ENCODE measurements at regions not wholly inside any gene's neighbourhood (a gene's known extent, or its start where the extent isn't known, plus 50 kb on each side); places are given as distances from the start of the nearest gene placed in this dataset.

- DNase-seq (ENCODE audit: low read depth, low spot score) (no peak), ATAC-seq (no peak)
- Histone ChIP-seq H3K9me3 (ENCODE audit: control insufficient read depth, insufficient read depth, low read depth, low read length) (no peaks in the 10 kb centered on the region), H3K4me1 (ENCODE audit: control insufficient read depth, insufficient read depth, low read length) (no peaks in the 10 kb centered on the region), H3K27ac (ENCODE audit: low read length) (no peak overlapping the region), H3K4me3 (ENCODE audit: low read depth in 2 of 2, low read length in 2 of 2) (no peak overlapping the region), H3K36me3 (ENCODE audit: control insufficient read depth, insufficient read depth, low read length) (no peaks in the 10 kb centered on the region), H3K27me3 (ENCODE audit: control insufficient read depth, insufficient read depth, low read length) (no peaks in the 10 kb centered on the region)
- intact Hi-C loops (cut with micrococcal nuclease; ENCODE audit: unreplicated experiment) (no loop called here), in situ Hi-C loops (cut with HindIII; ENCODE audit: low pct_unique_long_range_greater_than_20kb, low sequenced_read_pairs) (no loop called here)
- ChIA-PET CTCF (no interaction called here), POLR2A (no interaction called here)
- TF ChIP-seq CTCF (IDR thresholded peaks at IDR 0.05): peak; percentile 25; the same call in 1 of the 2 replicates
- TF ChIP-seq POLR2AphosphoS5 (IDR thresholded peaks at IDR 0.05; ENCODE audit: low read depth, low read length): no peak
- no TSS peak for BruUV-seq (replicated peaks)
Observed at GRCh38 chr4:111806331-111806730, 338.9 kb upstream of the FAM241A start.

DNA sequence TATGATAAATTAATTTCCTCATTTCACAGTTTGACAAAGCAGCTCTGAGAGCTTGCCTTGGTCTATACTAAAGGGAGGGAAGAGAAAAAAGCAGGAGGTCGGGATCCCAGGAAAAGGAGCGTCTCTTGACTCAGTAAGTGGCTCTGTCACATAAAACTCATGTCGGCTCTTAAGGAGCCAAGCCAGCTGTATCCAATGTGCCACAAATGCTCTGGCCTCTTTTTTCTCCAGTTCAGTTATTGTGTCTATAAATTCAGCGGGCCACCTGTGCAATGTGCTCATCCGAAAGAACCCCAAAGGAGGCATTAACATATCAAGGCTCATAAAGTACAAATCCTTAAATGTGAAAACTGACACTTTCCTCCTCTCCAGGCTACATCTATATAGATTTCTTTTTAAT, 337.7 kb upstream of the FAM241A start:
- CTCF ChIA-PET: no interaction called here
- no TSS peak for BruUV-seq (replicated peaks)
- no peak overlapping the region for H3K4me3 ChIP-seq (ENCODE audit: low read depth in 2 of 2, low read length in 2 of 2)
- intact Hi-C loops (cut with micrococcal nuclease; ENCODE audit: unreplicated experiment) (no loop called here), in situ Hi-C loops (cut with HindIII; ENCODE audit: low pct_unique_long_range_greater_than_20kb, low sequenced_read_pairs) (no loop called here)
- TF ChIP-seq TCF7L2 (IDR thresholded peaks at IDR 0.05; ENCODE audit: low read depth, low read length): no peak
- TF ChIP-seq SIN3A (IDR thresholded peaks at IDR 0.05; ENCODE audit: borderline replicate concordance, insufficient read depth, low read depth, low read length): no peak
- no peak for TF ChIP-seq POLR2AphosphoS5 (IDR thresholded peaks at IDR 0.05; ENCODE audit: low read depth, low read length)
- TF ChIP-seq, protein P1, sequence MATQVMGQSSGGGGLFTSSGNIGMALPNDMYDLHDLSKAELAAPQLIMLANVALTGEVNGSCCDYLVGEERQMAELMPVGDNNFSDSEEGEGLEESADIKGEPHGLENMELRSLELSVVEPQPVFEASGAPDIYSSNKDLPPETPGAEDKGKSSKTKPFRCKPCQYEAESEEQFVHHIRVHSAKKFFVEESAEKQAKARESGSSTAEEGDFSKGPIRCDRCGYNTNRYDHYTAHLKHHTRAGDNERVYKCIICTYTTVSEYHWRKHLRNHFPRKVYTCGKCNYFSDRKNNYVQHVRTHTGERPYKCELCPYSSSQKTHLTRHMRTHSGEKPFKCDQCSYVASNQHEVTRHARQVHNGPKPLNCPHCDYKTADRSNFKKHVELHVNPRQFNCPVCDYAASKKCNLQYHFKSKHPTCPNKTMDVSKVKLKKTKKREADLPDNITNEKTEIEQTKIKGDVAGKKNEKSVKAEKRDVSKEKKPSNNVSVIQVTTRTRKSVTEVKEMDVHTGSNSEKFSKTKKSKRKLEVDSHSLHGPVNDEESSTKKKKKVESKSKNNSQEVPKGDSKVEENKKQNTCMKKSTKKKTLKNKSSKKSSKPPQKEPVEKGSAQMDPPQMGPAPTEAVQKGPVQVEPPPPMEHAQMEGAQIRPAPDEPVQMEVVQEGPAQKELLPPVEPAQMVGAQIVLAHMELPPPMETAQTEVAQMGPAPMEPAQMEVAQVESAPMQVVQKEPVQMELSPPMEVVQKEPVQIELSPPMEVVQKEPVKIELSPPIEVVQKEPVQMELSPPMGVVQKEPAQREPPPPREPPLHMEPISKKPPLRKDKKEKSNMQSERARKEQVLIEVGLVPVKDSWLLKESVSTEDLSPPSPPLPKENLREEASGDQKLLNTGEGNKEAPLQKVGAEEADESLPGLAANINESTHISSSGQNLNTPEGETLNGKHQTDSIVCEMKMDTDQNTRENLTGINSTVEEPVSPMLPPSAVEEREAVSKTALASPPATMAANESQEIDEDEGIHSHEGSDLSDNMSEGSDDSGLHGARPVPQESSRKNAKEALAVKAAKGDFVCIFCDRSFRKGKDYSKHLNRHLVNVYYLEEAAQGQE (IDR thresholded peaks at IDR 0.05; ENCODE audit: insufficient read depth in 1 of 2, low read depth in 2 of 2, low read length in 1 of 2): no peak
- TF ChIP-seq CTCF (IDR thresholded peaks at IDR 0.05): no peak
- DNase-seq (ENCODE audit: low read depth, low spot score) (no peak), ATAC-seq (no peak)
- no peaks in the 10 kb centered on the region for H3K4me1 ChIP-seq (ENCODE audit: control insufficient read depth, insufficient read depth, low read length)
- no peaks in the 10 kb centered on the region for H3K9me3 ChIP-seq (ENCODE audit: control insufficient read depth, insufficient read depth, low read depth, low read length)
- H3K36me3 ChIP-seq (ENCODE audit: control insufficient read depth, insufficient read depth, low read length): no peaks in the 10 kb centered on the region
- H3K27me3 ChIP-seq (ENCODE audit: control insufficient read depth, insufficient read depth, low read length): no peaks in the 10 kb centered on the region
- POLR2A ChIA-PET: no interaction called here
- H3K27ac ChIP-seq (ENCODE audit: low read length): no peak overlapping the region

- H3K4me3 ChIP-seq (ENCODE audit: low read depth in 2 of 2, low read length in 2 of 2): no peak overlapping the region
- BruUV-seq (replicated peaks): no TSS peak
- no peaks in the 10 kb centered on the region for H3K9me3 ChIP-seq (ENCODE audit: control insufficient read depth, insufficient read depth, low read depth, low read length)
- ChIA-PET CTCF (no interaction called here), POLR2A (no interaction called here)
- intact Hi-C loops (cut with micrococcal nuclease; ENCODE audit: unreplicated experiment) (no loop called here), in situ Hi-C loops (cut with HindIII; ENCODE audit: low pct_unique_long_range_greater_than_20kb, low sequenced_read_pairs) (no loop called here)
- no peak overlapping the region for H3K27ac ChIP-seq (ENCODE audit: low read length)
- no peak for TF ChIP-seq TCF7L2 (IDR thresholded peaks at IDR 0.05; ENCODE audit: low read depth, low read length)
- TF ChIP-seq CTCF (IDR thresholded peaks at IDR 0.05): no peak
- TF ChIP-seq SIN3A (IDR thresholded peaks at IDR 0.05; ENCODE audit: borderline replicate concordance, insufficient read depth, low read depth, low read length): no peak
- TF ChIP-seq, protein P1 (IDR thresholded peaks at IDR 0.05; ENCODE audit: insufficient read depth in 1 of 2, low read depth in 2 of 2, low read length in 1 of 2): no peak
- TF ChIP-seq POLR2AphosphoS5 (IDR thresholded peaks at IDR 0.05; ENCODE audit: low read depth, low read length): no peak
- H3K4me1 ChIP-seq (ENCODE audit: control insufficient read depth, insufficient read depth, low read length): no peaks in the 10 kb centered on the region
- H3K27me3 ChIP-seq (ENCODE audit: control insufficient read depth, insufficient read depth, low read length): no peaks in the 10 kb centered on the region
- no peak for DNase-seq (ENCODE audit: low read depth, low spot score)
- H3K36me3 ChIP-seq (ENCODE audit: control insufficient read depth, insufficient read depth, low read length): no peaks in the 10 kb centered on the region
- no peak for ATAC-seq
Observed at GRCh38 chr4:111808174-111808573, 337.1 kb upstream of the FAM241A start.
